ENCODE measurements at regions not wholly inside any gene's neighbourhood (a gene's known extent, or its start where the extent isn't known, plus 50 kb on each side); places are given as distances from the start of the nearest gene placed in this dataset.

GRCh38 chr15:96415513-96416217, 85.2 kb downstream of the NR2F2 start:
- DNase-seq (ENCODE audit: low spot score) = no peak

DNA sequence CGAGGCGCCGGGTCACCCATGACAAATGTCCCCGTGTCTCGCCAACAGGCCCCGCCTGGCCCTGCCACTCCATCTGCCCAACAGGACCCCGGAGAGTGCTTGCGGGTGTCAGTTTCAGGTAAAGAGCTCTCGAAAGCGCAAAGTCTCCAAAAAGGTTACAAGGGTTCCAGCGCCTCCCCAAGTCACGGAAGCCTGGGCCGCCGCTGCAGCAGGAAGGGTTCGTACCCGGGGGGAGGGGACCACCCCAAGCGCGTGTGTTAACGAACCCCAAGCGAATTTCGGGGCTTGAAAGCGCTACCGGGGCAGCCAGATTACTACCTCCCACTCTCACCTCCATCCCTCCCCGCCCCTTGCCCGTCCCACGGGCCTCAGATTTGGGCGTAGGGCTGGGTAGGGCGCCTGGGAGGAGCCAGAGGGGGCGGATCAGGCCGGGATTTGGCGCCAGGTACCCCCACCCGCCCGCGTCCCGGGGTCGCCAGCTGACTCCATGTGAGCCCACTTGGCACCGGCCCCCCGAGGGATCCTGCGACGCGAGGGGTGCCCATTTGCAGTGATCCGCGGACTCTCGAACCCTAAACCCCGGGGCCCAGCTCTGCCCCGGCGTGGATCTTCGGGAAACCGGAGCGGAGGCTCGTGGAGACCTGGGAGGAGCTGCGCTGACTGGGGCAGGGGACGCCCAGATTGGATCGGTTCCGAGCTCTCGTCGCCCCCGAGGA, 85.9 kb downstream of the NR2F2 start:
- no peak for DNase-seq (ENCODE audit: low spot score)

DNA sequence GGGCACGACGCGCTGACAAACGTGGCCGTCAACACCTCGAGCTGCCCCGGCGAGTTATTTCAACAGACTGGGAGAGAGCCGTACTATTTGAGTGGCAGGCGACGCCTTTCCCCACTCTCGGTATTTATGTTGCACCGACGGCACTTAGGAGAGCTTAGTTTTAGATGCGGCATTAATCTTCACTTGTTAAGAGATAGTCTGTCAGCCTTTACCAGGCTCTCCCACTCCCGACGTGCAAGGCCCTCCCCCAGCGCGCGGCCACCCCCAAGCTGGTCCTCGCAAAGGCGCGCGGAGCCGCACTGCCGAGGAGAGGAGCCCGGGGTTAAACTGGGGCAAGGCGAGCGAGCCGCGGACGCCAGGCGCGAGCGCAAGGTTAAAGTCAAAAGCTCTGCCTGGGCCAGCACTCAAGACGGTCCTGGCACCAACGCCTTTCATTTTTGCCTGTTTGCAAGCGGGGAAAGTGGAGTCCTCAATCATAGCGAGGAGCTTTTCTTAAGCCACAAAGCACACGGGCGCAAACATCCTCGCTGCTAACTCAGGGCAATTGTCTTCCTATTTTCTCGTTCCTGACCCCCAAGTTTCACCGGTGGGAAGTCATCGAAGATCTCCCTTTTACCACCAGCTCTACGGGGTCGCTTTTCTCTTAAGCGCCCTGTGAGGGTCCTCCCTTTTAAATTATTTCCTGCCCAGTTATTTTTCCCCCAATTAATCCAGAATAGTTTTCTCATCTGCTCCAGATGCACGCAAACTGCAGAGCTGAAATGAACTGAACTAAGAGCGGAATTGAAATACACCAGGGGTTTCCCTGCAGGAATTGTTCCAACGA, 86.6 kb downstream of the NR2F2 start:
- no peak for DNase-seq (ENCODE audit: low spot score)

GRCh38 chr15:96417760-96418130, 87.2 kb downstream of the NR2F2 start:
- no peak for DNase-seq (ENCODE audit: low spot score)

DNA sequence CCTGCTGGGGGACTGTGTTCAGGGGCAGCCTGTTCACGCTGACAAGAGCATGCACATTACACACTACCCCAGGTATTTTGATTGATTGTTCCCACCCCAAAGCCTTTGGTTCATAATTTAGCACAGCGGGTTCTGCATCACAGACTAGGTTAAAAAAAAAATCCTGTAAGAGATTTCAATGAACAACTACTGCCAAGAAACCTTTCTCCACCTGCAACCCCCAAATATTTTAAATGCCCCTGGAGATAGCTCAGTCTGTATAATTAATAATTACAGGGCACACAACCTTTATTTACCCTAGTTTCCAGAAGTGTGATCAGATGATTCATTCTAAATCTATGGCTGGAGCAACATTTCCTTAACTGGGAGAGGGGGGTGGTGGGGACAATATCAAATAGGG, 87.6 kb downstream of the NR2F2 start:
- DNase-seq (ENCODE audit: low spot score) = no peak

- no peak for DNase-seq (ENCODE audit: low spot score)
Measured at GRCh38 chr15:96421178-96421601, 90.7 kb downstream of the NR2F2 start.

GRCh38 chr15:96422125-96422524, 91.6 kb downstream of the NR2F2 start:
- DNase-seq (ENCODE audit: low spot score) = no peak

GRCh38 chr15:96424674-96425073, 94.2 kb downstream of the NR2F2 start:
- DNase-seq (ENCODE audit: low spot score) = no peak

GRCh38 chr15:96428742-96429141, 98.2 kb downstream of the NR2F2 start:
- DNase-seq (ENCODE audit: low spot score) = no peak

DNA sequence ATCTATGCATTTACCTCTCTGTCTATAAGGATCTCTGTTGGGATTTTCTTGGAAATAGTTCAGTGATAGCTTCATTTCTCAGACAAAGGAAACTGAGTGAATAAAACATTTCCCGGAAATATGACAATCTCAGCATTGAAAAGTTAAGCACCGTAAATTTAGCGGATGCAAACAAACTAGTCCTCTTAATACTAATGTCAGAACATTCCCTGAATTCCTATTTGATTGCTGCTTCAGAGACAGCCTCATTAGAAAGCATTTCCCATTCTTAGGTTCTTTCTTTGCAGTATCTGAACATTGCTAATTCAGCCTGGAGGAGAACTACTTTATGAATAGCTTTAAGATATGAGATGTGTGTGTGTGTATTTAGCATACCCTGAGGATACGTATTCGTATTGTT, 101.3 kb downstream of the NR2F2 start:
- DNase-seq (ENCODE audit: low spot score) = no peak

GRCh38 chr15:96435022-96435421, 104.5 kb downstream of the NR2F2 start:
- DNase-seq (ENCODE audit: low spot score) = no peak

DNA sequence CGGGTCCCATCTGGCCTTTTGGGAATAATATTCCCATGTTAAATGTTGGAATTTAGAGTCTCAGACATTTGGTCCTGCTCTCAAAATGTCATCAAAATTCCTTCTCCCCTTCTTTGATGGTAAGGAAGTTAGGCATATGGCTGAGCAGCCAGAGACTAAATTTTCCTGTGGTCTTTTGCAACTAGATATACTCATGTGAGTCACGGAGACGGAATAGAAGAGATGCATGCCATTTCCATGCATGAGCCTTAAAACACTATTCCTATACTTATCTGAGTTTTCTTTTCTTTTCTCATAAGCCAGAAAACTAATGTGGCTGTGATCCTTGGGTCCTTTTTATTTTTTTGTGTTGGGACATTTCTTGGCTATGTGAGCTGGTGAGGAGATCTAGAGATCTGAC, 105.3 kb downstream of the NR2F2 start:
- DNase-seq (ENCODE audit: low spot score) = no peak

- no peak for DNase-seq (ENCODE audit: low spot score)
Measured at GRCh38 chr15:96440978-96441377, 110.5 kb downstream of the NR2F2 start.

GRCh38 chr15:96442076-96442475, 111.6 kb downstream of the NR2F2 start:
- no peak for DNase-seq (ENCODE audit: low spot score)

DNA sequence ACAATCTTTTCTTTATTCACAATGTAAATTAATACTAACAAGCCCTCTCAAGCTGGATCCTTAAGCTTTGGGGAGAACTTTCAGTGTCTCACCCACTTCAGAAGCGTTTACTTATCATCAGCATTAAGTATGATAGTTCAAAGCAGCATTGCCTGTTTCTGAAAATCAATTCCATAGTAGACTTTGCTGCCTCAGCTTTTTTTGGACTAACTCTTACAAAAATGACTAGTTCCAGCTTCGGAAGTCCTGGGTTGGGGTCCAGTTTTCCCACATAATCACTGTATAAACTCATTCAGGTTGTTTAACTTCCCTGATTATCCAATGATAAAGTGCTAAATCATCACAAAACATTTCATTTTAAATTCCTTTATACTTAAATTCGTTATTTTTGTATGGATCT, 114.4 kb downstream of the NR2F2 start:
- no peak for DNase-seq (ENCODE audit: low spot score)

- no peak for DNase-seq (ENCODE audit: low spot score)
Measured at GRCh38 chr15:96448923-96449322, 118.4 kb downstream of the NR2F2 start.

DNA sequence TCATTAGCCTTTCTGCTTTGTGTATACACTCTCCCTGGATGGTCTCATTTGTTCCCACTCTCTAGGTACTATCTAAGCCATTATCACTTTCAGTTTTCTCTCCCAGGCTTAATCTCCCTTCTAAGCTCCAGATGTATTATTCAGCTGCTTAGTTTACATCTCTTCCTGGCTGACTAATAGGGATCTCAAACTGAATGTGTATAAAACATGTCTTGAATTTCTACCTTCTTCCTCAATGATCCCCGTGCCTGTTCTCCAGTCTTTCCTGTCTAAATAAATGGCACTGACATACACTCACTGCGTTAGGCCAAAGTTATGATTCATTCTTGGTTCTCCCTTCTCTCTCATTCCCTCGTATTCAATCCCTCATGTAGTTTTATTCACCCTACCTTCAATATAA, 127.3 kb downstream of the NR2F2 start:
- no peak for DNase-seq (ENCODE audit: low spot score)

GRCh38 chr15:96460106-96460505, 129.6 kb downstream of the NR2F2 start:
- DNase-seq (ENCODE audit: low spot score) = no peak

- no peak for DNase-seq (ENCODE audit: low spot score)
Measured at GRCh38 chr15:96462768-96463750, 132.6 kb downstream of the NR2F2 start.

GRCh38 chr15:96466389-96466947, 136.0 kb downstream of the NR2F2 start:
- DNase-seq (ENCODE audit: low spot score) = no peak

GRCh38 chr15:96468036-96468435, 137.5 kb downstream of the NR2F2 start:
- DNase-seq (ENCODE audit: low spot score) = no peak
